ENCODE measurements at regions not wholly inside any gene's neighbourhood (a gene's known extent, or its start where the extent isn't known, plus 50 kb on each side); places are given as distances from the start of the nearest gene placed in this dataset.
A peak's percentile ranks its signal among the peaks of the same experiment; 100 is the strongest.

GRCh38 chr16:60485872-60486489 lies 1550.3 kb downstream of the CDH8 start:
- peak; percentile 3 for DNase-seq (ENCODE audit: low read depth)
- TF ChIP-seq CTCF (conservative IDR thresholded peaks at IDR 0.05; ENCODE audit: low read length): no peak

GRCh38 chr16:60484901-60485300 lies 1551.3 kb downstream of the CDH8 start:
- no peak overlapping the region for H3K4me3 ChIP-seq (ENCODE audit: low read length)
- TF ChIP-seq CTCF (conservative IDR thresholded peaks at IDR 0.05; ENCODE audit: low read length): no peak
- DNase-seq (ENCODE audit: low read depth): no peak

More at GRCh38 chr16:60485872-60486489, 1550.3 kb downstream of the CDH8 start:
- H3K4me3 ChIP-seq (ENCODE audit: low read length): no peak overlapping the region

GRCh38 chr16:60481591-60481990 lies 1554.6 kb downstream of the CDH8 start:
- no peak for DNase-seq (ENCODE audit: low read depth)

GRCh38 chr16:60478810-60479209 lies 1557.4 kb downstream of the CDH8 start:
- no peak for DNase-seq (ENCODE audit: low read depth)
- TF ChIP-seq CTCF (conservative IDR thresholded peaks at IDR 0.05; ENCODE audit: low read length): no peak
- H3K4me3 ChIP-seq (ENCODE audit: low read length): no peak overlapping the region

More at GRCh38 chr16:60481591-60481990, 1554.6 kb downstream of the CDH8 start:
- no peak overlapping the region for H3K4me3 ChIP-seq (ENCODE audit: low read length)
- TF ChIP-seq CTCF (conservative IDR thresholded peaks at IDR 0.05; ENCODE audit: low read length): no peak

- DNase-seq (ENCODE audit: low read depth): no peak
- TF ChIP-seq CTCF (conservative IDR thresholded peaks at IDR 0.05; ENCODE audit: low read length): no peak
- H3K4me3 ChIP-seq (ENCODE audit: low read length): no peak overlapping the region
Observed at GRCh38 chr16:60463986-60464385, 1572.3 kb downstream of the CDH8 start.

GRCh38 chr16:60459463-60459862 lies 1576.8 kb downstream of the CDH8 start:
- no peak for TF ChIP-seq CTCF (conservative IDR thresholded peaks at IDR 0.05; ENCODE audit: low read length)
- H3K4me3 ChIP-seq (ENCODE audit: low read length): no peak overlapping the region
- DNase-seq (ENCODE audit: low read depth): peak; percentile 2

- no peak overlapping the region for H3K4me3 ChIP-seq (ENCODE audit: low read length)
- DNase-seq (ENCODE audit: low read depth): no peak
- no peak for TF ChIP-seq CTCF (conservative IDR thresholded peaks at IDR 0.05; ENCODE audit: low read length)
Observed at GRCh38 chr16:60458255-60458654, 1578.0 kb downstream of the CDH8 start.

All from AG10803 (cell line).